ENCODE measurements at regions not wholly inside any gene's neighbourhood (a gene's known extent, or its start where the extent isn't known, plus 50 kb on each side); places are given as distances from the start of the nearest gene placed in this dataset.

GRCh38 chr1:17955302-17956285 is 152.0 kb upstream of the IGSF21 start:
- no peak overlapping the region for H3K27ac Mint-ChIP-seq

DNA sequence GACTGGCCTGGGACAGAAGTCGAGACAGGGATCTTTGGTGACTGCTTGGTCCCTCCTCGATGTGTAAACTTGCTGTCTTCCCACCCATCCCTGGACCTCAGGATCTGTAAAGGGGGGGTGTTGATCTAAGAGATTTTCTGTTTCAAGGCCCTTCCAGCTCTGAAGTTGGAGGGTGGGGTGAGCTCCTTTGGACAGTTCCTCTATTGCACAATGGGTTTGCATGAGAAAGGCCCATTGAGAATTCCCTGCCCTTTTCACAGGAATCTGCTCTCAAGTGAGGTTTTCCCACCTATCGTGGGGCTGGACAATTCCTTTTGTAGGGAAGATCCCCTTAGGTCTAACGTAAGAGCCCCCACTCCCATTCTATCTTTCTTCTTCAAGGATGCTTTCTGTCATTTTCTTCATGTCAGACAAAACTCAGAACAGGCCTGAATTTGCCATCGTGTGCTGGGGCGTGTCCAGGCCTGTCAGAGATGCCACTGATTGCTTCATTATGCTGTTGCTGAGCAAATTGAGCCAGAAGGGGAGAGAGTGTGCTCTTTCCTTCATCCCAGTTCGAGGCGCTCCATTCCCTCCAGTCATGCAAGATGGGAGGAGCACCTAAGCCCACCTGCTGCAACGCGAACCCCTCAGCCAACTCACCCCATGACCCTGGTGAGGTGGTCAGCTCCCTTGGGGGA is 149.9 kb upstream of the IGSF21 start:
- Mint-ChIP-seq H3K4me1 (ENCODE audit: low read depth) (peaks cover 9% of the 10 kb centered on the region), H3K27me3 (peaks cover 5% of the 10 kb centered on the region), H3K36me3 (ENCODE audit: low read depth) (no peaks in the 10 kb centered on the region), H3K4me3 (no peak overlapping the region), H3K27ac (no peak overlapping the region), H3K9me3 (peaks cover 10% of the 10 kb centered on the region)
- intact Hi-C loops (cut with micrococcal nuclease): no loop called here

More at GRCh38 chr1:17955302-17956285, 152.0 kb upstream of the IGSF21 start:
- Mint-ChIP-seq H3K36me3 (ENCODE audit: low read depth) (no peaks in the 10 kb centered on the region), H3K4me1 (ENCODE audit: low read depth) (peaks cover 9% of the 10 kb centered on the region), H3K27me3 (peaks cover 11% of the 10 kb centered on the region), H3K9me3 (peaks cover 10% of the 10 kb centered on the region), H3K4me3 (no peak overlapping the region)
- intact Hi-C loops (cut with micrococcal nuclease): no loop called here

DNA sequence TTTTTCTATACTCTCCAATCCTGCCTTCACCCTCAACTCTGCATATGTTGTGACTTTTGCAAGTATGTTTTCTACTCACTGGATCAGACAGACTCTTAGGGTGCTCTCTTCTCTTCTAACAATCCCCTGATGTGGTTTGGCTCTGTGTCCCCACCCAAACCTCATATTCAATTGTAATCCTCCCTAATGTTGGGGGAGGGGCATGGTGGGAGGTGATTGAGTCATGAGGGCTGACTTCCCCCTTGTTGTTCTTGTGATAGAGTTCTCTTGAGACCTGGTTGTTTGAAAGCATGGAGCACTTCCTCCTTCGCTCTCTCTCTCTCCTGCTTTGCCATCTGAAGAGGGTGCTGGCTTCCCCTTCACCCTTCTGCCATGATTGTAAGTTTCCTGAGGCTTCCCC is 148.9 kb upstream of the IGSF21 start:
- Mint-ChIP-seq H3K4me3 (no peak overlapping the region), H3K27me3 (peaks cover 1% of the 10 kb centered on the region), H3K27ac (no peak overlapping the region), H3K9me3 (peaks cover 10% of the 10 kb centered on the region), H3K4me1 (ENCODE audit: low read depth) (peaks cover 9% of the 10 kb centered on the region), H3K36me3 (ENCODE audit: low read depth) (no peaks in the 10 kb centered on the region)
- intact Hi-C loops (cut with micrococcal nuclease): no loop called here

- H3K36me3 Mint-ChIP-seq (ENCODE audit: low read depth): no peaks in the 10 kb centered on the region
- peaks cover 4% of the 10 kb centered on the region for H3K27me3 Mint-ChIP-seq
- H3K4me3 Mint-ChIP-seq: no peak overlapping the region
- H3K27ac Mint-ChIP-seq: no peak overlapping the region
- H3K4me1 Mint-ChIP-seq (ENCODE audit: low read depth): peaks cover 8% of the 10 kb centered on the region
- intact Hi-C loops (cut with micrococcal nuclease): no loop called here
- peaks cover 8% of the 10 kb centered on the region for H3K9me3 Mint-ChIP-seq
These were observed 144.1 kb upstream of the IGSF21 start for GRCh38 chr1:17963513-17963912.

DNA sequence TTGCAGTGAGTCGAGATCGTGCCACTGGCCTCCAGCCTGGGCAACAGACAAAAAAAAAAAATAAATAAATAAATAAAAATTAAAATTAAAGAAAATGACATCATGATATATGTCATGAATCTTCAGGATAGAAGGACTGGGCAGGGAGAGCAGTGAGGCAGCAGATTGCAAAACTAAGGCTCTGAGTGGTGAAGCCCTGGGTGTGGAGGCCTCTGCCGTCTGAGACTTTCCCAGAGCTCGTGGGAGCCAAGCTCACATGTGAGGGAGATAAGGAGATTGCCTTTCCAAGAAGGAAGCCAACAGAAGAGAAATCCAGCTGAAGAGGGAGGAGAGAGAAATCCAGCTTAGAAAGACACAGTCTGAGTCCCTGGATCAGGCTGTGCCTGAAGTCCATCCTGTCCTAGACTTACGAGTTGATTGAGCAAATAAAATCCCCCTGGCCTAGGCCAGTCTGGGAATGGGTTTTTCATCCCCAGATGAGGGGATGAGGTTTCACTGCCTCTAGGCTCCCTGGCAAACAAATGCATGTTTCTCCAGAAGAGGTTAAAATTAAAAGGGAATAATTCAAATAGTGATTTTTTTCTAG is 142.0 kb upstream of the IGSF21 start:
- Mint-ChIP-seq H3K27me3 (peaks cover 5% of the 10 kb centered on the region), H3K4me1 (ENCODE audit: low read depth) (no peaks in the 10 kb centered on the region), H3K27ac (no peak overlapping the region), H3K36me3 (ENCODE audit: low read depth) (no peaks in the 10 kb centered on the region), H3K4me3 (no peak overlapping the region), H3K9me3 (no peaks in the 10 kb centered on the region)
- intact Hi-C loops (cut with micrococcal nuclease): no loop called here

DNA sequence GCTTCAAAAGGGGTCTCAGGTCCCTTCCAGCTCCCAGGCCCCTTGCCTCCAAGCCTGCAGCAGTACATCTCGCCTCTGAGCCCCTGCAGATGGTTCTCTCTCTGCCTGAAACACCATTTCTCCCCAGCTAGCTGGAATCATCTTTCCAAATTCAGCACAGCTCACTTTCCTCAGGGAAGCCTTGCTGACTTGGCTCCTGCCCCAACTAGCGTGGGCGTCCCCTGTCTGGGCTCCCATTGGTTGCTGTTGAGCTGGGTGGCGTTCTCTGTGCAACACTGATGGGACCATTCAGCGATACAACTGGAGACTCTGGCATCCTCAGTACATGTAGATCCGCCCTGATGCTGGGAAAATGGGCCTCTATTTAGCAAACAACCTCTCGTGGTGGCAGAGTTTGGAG is 141.3 kb upstream of the IGSF21 start:
- Mint-ChIP-seq H3K4me3 (no peak overlapping the region), H3K9me3 (no peaks in the 10 kb centered on the region), H3K36me3 (ENCODE audit: low read depth) (no peaks in the 10 kb centered on the region), H3K27ac (no peak overlapping the region), H3K27me3 (peaks cover 5% of the 10 kb centered on the region), H3K4me1 (ENCODE audit: low read depth) (no peaks in the 10 kb centered on the region)
- intact Hi-C loops (cut with micrococcal nuclease): no loop called here

DNA sequence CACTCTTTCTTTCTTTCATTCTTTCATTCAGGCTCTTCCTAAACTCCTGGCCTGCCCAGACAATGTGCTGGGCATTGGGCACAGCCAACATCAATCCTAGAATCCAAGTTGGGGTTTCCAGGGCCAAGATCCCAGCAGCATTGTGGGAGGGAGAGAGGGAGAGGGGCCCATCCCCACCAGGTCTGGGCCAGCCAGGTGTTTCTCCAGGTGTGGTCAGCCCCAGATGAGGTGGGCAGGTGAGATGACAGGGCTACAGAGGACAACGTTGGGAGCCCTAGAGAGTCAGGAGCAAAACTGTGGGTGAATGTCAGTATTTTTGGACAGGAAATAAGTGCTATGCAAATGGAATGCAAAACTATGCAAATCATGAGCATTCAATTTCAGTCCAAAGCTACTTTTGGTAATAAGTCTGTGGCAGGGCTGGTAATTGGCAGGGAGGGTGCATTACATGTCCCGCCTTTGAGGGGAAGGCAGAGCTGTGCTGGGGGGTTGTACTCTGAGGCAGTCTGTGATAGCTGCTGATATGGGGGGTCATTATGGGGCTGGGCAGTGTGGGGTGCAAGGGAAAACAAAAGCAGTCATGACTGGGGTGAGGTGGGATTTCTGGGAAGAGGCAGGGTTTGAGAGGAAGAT is 139.9 kb upstream of the IGSF21 start:
- intact Hi-C loops (cut with micrococcal nuclease): no loop called here
- peaks cover 5% of the 10 kb centered on the region for H3K27me3 Mint-ChIP-seq
- no peaks in the 10 kb centered on the region for H3K9me3 Mint-ChIP-seq
- no peaks in the 10 kb centered on the region for H3K4me1 Mint-ChIP-seq (ENCODE audit: low read depth)
- H3K36me3 Mint-ChIP-seq (ENCODE audit: low read depth): no peaks in the 10 kb centered on the region
- no peak overlapping the region for H3K27ac Mint-ChIP-seq
- no peak overlapping the region for H3K4me3 Mint-ChIP-seq

- H3K4me1 Mint-ChIP-seq (ENCODE audit: low read depth): no peaks in the 10 kb centered on the region
- no peak overlapping the region for H3K4me3 Mint-ChIP-seq
- peaks cover 6% of the 10 kb centered on the region for H3K27me3 Mint-ChIP-seq
- no peaks in the 10 kb centered on the region for H3K9me3 Mint-ChIP-seq
- intact Hi-C loops (cut with micrococcal nuclease): no loop called here
- no peaks in the 10 kb centered on the region for H3K36me3 Mint-ChIP-seq (ENCODE audit: low read depth)
- no peak overlapping the region for H3K27ac Mint-ChIP-seq
These were observed 136.8 kb upstream of the IGSF21 start for GRCh38 chr1:17970757-17971156.

DNA sequence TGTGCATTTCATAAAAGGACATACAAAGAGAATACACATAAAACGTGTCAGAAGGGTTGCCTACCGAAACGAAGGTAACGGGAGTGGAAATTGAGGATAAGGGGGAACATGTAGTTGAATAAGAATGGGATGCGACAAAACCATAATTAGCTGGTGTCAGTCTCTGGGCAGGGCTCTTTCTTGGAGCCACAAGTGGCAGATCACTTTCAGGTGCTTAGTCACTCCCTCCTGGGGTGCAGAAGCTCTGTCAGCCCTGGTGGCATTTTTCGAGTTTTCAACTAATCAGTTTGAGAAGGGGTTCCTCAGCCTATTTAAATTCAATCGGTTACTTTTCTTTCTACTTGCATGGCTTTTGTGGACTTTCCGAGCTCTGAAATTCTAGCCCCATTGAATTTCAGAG is 133.9 kb upstream of the IGSF21 start:
- intact Hi-C loops (cut with micrococcal nuclease): no loop called here
- no peak overlapping the region for H3K4me3 Mint-ChIP-seq
- H3K27me3 Mint-ChIP-seq: peaks cover 2% of the 10 kb centered on the region
- no peaks in the 10 kb centered on the region for H3K36me3 Mint-ChIP-seq (ENCODE audit: low read depth)
- no peaks in the 10 kb centered on the region for H3K9me3 Mint-ChIP-seq
- H3K4me1 Mint-ChIP-seq (ENCODE audit: low read depth): no peaks in the 10 kb centered on the region
- H3K27ac Mint-ChIP-seq: no peak overlapping the region

GRCh38 chr1:17976854-17977253 is 130.7 kb upstream of the IGSF21 start:
- Mint-ChIP-seq H3K27ac (no peak overlapping the region), H3K27me3 (peaks cover 2% of the 10 kb centered on the region), H3K4me1 (ENCODE audit: low read depth) (no peaks in the 10 kb centered on the region), H3K9me3 (no peaks in the 10 kb centered on the region), H3K36me3 (ENCODE audit: low read depth) (no peaks in the 10 kb centered on the region), H3K4me3 (no peak overlapping the region)
- intact Hi-C loops (cut with micrococcal nuclease): no loop called here

- intact Hi-C loops (cut with micrococcal nuclease): no loop called here
- no peak overlapping the region for H3K4me3 Mint-ChIP-seq
- no peaks in the 10 kb centered on the region for H3K36me3 Mint-ChIP-seq (ENCODE audit: low read depth)
These were observed 129.6 kb upstream of the IGSF21 start for GRCh38 chr1:17978016-17978415.

DNA sequence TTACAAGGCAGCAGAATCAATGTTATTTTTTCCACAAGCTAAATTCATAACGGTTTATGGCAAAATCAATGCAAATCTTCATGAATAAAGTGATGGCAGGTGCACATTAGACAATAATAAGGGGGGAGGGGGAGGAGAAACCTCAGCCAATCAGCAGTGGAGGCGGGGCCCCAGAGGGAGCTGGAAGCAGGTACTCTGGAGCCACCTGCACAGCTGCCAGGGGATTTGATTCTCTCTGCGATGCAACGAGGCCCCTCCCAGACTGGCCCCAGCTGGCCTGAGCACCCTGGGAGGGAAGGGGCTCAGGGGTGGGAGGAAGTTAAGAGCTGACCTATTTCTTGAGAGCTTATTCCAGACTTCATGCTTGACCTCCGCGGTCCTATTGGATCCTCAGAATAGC is 127.8 kb upstream of the IGSF21 start:
- Mint-ChIP-seq H3K4me3 (no peak overlapping the region), H3K27ac (no peak overlapping the region), H3K36me3 (ENCODE audit: low read depth) (no peaks in the 10 kb centered on the region), H3K4me1 (ENCODE audit: low read depth) (no peaks in the 10 kb centered on the region), H3K27me3 (no peaks in the 10 kb centered on the region), H3K9me3 (no peaks in the 10 kb centered on the region)
- intact Hi-C loops (cut with micrococcal nuclease): no loop called here

More at GRCh38 chr1:17978016-17978415, 129.6 kb upstream of the IGSF21 start:
- Mint-ChIP-seq H3K4me1 (ENCODE audit: low read depth) (no peaks in the 10 kb centered on the region), H3K9me3 (no peaks in the 10 kb centered on the region), H3K27me3 (peaks cover 2% of the 10 kb centered on the region), H3K27ac (no peak overlapping the region)

DNA sequence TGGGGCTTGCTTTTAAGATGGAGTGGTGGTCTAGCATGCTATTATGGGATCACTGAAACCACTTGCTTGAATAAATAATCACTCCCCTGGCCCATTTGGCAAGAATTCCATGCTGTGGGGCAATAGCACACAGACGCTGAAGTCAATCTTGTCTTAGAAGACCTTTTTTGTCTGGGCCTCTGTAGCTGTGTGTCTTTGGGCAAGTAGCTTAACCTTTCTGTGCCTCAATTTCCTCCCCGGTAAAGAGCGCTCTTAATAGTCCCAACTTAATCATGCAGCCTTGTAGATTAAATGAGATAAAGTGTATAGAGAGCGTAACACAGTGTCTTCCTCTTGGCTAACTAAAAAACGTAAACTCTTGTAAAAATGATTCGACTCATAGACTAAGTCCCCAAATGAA is 125.4 kb upstream of the IGSF21 start:
- H3K36me3 Mint-ChIP-seq (ENCODE audit: low read depth): no peaks in the 10 kb centered on the region
- H3K27ac Mint-ChIP-seq: no peak overlapping the region
- H3K9me3 Mint-ChIP-seq: no peaks in the 10 kb centered on the region
- intact Hi-C loops (cut with micrococcal nuclease): no loop called here
- peaks cover 4% of the 10 kb centered on the region for H3K27me3 Mint-ChIP-seq
- no peak overlapping the region for H3K4me3 Mint-ChIP-seq
- H3K4me1 Mint-ChIP-seq (ENCODE audit: low read depth): no peaks in the 10 kb centered on the region

DNA sequence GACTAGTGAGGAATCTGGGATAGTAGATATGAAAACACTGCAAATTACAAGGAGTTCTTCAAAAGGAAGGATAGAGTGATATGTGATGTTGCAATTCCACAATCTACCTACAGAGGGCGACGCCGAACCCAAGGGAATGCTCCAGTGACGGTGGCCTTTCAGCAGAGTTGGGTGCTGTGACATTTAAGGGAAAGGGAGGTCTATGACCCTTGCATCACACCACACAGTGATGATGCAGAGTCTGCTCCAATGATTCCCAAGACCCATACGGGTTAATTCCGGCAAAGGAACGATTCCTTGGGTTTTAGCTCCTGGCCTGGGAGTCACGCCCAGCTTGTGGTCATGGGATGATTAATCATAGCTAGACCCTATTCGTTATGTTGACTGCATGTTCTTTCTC is 123.0 kb upstream of the IGSF21 start:
- H3K9me3 Mint-ChIP-seq: no peaks in the 10 kb centered on the region

More for the DNA sequence above, 123.0 kb upstream of the IGSF21 start:
- Mint-ChIP-seq H3K4me1 (ENCODE audit: low read depth) (no peaks in the 10 kb centered on the region), H3K27me3 (peaks cover 4% of the 10 kb centered on the region), H3K4me3 (no peak overlapping the region), H3K36me3 (ENCODE audit: low read depth) (no peaks in the 10 kb centered on the region), H3K27ac (no peak overlapping the region)
- intact Hi-C loops (cut with micrococcal nuclease): no loop called here
